Stimulated activated CD8-positive, alpha-beta memory T cell treated with anti-CD3 and anti-CD28 coated beads, Interleukin-2, amount 100 ng/mL, for 48 hours (primary cell): ENCODE measurements at regions not wholly inside any gene's neighbourhood (a gene's known extent, or its start where the extent isn't known, plus 50 kb on each side); places are given as distances from the start of the nearest gene placed in this dataset.
"Not testable (repeated sequence)": the region's sequence is repeated elsewhere in the genome, so short reads cannot be mapped to it uniquely, and the experiment has no call there.

Experiments
- DNase-seq, 2 donors: peaks; one replicate each; pipeline ENCODE4 v3.0.0-alpha.2; 2020; ENCODE audit warnings: low read depth in 2 of 2

DNA sequence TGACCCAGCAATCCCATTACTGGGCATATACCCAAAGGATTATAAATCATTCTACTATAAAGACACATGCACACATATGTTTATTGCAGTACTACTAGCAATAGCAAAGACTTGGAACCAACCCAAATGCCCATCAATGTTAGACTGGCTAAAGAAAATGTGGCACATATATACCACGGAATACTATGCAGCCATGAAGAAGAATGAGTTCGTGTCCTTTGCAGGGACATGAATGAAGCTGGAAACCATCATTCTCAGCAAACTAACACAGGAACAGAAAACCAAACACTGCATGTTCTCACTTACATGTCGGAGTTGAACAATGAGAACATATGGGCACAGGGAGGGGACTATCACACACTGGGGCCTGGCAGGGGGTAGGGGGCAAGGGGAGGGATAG is 183.0 kb downstream of the HACE1 start:
- not testable (repeated sequence) for DNase-seq

DNA sequence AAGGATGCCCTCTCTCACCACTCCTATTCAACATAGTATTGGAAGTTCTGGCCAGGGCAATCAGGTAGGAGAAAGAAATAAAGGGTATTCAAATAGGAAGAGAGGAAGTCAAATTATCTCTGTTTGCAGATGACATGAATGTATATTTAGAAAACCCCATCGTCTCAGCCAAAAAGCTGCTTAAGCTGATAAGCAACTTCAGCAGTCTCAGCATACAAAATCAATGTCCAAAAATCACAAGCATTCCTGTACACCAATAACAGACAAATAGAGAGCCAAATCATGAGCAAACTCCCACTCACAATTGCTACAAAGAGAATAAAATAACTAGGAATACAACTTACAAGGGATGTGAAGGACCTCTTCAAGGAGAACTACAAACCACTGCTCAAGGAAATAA is 184.6 kb downstream of the HACE1 start:
- not testable (repeated sequence) for DNase-seq

DNA sequence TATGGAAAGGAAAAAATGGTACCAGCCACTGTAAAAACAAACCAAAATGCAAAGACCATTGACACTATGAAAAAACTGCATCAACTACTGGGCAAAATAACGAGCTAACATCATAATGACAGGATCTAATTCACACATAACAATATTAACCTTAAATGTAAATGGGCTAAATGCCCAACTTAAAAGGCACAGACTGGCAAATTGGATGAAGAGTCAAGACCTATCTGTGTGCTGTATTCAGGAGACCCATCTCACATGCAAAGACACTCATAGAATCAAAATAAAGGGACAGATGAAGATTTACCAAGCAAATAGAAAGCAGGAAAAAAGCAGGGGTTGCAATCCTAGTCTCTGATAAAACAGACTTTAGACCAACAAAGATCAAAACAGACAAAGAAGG is 186.6 kb downstream of the HACE1 start:
- not testable (repeated sequence) for DNase-seq

- DNase-seq, result not testable (repeated sequence)
These were observed 188.2 kb downstream of the HACE1 start for GRCh38 chr6:104671591-104671891.

DNA sequence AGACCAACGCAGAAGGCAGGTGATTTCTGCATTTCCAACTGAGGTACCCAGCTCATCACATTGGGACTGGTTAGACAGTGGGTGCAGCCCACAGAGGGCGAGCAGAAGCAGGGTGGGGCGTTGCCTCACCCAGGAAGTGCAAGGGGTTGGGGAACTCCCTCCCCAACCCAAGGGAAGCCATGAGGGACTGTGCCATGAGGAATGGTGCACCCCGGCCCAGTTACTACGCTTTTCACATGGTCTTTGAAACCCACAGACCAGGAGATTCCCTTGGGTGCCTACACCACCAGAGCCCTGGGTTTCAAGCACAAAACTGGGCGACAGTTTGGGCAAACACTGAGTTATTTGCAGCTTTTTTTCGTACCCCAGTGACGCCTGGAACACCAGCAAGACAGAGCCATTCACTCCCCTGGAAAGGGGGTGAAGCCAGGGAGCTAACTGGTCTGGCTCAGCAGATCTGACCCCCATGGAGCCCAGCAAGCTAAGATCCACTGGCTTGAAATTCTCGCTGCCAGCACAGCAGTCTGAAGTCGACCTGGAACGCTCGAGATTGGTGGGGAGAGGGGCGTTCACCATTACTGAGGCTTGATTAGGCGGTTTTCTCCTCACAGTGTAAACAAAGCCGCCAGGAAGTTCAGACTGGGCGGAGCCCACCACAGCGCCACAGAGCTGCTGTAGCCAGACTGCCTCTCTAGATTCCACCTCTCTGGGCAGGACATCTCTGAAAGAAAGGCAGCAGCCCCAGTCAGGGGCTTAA is 188.7 kb downstream of the HACE1 start:
- not testable (repeated sequence) for DNase-seq

DNA sequence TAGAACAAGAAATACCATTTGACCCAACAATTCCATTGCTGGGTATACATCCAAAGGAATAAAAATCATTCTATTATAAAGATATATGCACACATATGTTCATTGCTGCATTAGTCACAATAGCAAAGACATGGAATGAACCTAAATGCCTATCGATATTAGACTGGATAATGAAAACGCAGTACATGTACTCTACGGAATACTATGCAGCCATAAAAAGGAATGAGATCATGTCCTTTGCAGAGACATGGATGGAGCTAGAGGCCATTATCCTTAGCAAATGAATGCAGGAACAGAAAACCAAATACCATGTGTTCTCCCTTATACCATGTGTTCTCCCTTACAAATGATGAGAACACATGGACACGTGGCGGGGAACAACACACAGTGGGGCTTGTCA is 190.2 kb downstream of the HACE1 start:
- no peak for DNase-seq

GRCh38 chr6:104656235-104656634 is 203.5 kb downstream of the HACE1 start:
- DNase-seq, result no peak

GRCh38 chr6:104653781-104654180 is 205.9 kb downstream of the HACE1 start:
- DNase-seq, result no peak

DNA sequence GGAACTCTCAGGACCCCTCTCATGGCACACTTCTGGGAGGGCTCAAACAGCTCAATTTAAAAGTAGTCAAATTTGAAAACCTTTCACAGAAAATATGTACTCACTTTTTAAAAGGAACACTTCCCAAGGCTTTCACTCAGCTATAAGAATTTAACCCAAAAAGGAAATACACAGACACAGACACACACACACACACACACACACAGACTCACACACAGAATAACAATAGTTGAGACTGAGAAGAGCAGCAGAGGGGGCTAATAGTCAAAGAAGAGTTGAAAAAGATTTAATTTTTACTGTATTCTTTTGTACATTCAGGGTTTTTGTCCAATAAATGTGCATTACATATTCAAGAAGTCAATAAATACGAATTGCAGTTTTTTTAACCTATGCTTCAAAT is 211.4 kb downstream of the HACE1 start:
- DNase-seq, result no peak

GRCh38 chr6:104644848-104645247 is 214.9 kb downstream of the HACE1 start:
- DNase-seq, result no peak

- no peak for DNase-seq
These were observed 216.8 kb downstream of the HACE1 start for GRCh38 chr6:104642871-104643270.

GRCh38 chr6:104640761-104641160 is 219.0 kb downstream of the HACE1 start:
- no peak for DNase-seq

DNA sequence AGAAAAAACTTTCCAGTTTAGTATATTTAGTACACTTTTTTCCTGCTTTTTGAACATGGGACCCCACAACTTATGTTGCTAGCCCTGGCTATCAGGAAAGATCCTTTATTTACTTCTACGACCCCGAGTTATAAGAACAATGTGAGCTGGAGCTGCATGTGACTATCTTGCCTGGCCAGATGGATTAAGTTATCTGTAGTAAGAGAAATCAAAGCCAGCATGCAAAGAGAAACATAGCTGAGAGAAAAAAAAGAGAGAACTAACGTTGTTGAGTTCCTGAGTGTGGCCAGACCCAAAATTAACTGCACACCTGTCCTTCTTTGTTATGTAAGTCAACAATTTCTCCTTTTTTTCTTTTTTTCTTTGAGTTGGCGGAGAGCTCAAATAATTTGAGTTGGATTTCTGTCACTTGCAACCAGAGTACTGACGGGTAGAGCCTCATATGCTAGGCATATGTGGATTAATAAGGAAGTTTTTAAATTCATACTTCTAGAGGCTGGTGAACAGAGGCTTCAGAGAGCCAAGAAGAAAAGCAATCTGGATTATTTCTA is 219.5 kb downstream of the HACE1 start:
- DNase-seq, result no peak

GRCh38 chr6:104639668-104640067 is 220.1 kb downstream of the HACE1 start:
- DNase-seq, result no peak

GRCh38 chr6:104638841-104639290 is 220.9 kb downstream of the HACE1 start:
- no peak for DNase-seq

DNA sequence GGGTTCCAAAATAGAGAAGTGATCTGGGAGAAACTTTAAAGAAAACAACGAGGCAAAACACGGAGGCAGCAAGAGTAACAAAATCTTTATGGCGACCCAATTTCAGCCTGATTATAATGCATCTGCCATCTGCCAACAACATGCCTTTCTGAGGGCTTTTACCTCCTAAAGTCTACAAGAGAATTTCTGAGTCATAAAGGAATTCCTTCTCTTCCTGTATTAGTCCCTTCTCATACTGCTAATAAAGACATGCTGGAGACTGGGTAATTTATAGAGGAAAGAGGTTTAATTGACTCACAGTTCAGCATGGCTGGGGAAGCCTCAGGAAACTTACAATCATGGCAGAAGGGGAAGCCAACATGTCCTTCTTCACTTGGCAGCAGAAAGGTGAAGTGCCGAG is 226.6 kb downstream of the HACE1 start:
- no peak for DNase-seq

DNA sequence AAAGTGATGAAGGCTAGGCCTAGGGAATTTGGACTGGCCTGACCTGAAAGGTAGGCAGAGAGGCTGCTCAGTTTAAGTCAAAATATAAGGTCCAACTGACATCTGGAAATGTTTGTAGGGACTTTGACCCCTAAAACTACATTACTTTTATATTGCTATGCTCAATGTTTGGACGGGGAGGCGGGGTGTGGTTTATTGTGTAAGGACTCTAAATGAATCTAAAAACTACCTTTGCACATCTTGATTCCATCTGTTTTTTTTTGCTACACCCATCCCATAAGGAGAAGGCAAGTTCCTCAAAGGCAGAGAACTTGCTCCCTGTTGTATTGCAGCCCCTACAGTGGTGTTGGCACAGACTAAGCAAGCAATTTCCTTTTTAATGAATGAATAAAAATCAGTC is 227.1 kb downstream of the HACE1 start:
- DNase-seq, result no peak

DNA sequence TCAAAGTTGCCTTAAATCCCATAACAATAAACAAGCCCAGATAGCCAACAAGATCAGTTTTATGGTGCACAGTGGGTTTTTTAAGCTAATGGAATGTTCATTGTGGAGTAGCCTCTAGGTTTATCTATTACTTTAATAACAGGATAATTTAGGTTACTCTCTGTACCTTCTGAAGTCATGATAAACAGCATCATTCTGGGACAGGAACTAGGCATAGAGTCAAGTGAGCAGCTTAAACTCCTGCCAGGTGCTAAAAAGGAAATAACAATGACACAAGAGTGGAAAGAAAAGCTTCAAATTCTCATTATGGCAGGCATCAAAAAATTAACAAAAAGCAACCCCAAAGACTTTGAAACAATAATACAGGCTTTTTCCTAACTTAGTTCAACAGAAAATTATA is 228.8 kb downstream of the HACE1 start:
- DNase-seq, result no peak

- DNase-seq, result no peak
These were observed 229.2 kb downstream of the HACE1 start for GRCh38 chr6:104630522-104630921.

- no peak for DNase-seq
These were observed 229.9 kb downstream of the HACE1 start for GRCh38 chr6:104629826-104630225.

DNA sequence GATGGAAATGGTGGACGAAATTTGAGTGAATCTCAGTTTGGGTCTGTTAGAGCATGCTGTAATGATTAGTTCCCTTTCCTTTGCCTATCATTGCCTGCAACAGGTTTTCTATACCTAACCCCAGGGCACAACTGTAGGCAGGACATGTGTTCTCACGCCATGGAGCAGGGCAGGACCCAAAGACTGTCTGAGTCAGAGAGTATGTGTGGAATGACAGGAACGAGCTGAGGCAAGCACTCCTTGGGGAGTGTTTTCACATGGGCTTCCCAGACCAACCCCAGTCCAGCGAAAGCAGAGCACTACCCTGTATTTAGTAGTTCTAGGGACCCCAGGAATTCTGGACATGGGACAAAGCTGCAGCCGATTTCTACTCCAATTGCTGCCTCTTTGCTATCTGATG is 234.2 kb downstream of the HACE1 start:
- no peak for DNase-seq

DNA sequence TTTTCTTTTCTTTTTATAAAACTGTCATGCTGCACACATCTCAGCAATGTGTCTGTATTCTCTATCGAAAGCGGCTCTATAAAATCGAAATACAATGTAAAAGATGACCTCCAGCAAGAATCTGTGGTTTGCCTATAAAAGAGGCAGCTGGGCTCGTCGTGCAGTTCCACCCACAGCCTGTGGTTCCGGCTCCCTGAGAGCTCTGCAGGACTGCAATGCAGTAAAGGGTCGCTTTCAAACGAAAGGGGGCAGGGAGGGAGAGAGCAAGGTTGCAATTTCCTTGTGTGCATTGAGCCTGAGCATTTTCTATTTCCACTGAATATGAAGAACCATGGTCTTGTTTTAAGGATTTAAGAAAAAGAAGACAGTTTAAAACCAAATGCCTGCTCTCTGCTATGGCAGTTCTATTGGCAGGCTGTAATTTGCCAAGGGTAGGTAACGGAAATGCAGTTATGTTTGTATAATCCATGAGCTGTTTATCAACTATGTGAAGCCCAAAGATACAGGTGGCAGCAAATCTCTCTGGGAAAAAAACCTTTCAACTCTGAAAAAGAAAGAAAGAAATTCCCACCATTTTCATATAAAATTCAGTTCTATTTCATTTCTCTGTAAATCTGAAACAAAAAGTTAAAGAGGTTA is 236.5 kb downstream of the HACE1 start:
- no peak for DNase-seq

DNA sequence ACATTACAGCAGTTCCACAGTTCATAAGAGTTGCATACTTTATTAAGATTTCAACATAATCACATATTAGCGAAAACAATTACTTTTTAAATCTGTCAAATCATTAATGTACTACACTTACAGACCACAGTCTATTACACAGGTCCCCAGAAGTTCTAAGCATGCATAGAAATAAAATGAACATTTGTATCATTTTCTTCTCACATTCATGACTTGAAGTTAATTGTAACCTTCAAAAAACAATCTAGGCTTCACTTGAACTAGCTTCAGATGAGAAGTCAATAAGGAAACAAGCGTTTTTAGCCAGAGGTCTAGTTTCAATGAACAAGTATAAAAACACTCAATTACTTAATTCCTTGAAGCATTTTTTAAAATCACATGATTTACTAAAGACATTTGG is 238.3 kb downstream of the HACE1 start:
- no peak for DNase-seq
